ENCODE measurements at regions not wholly inside any gene's neighbourhood (a gene's known extent, or its start where the extent isn't known, plus 50 kb on each side); places are given as distances from the start of the nearest gene placed in this dataset.

DNA sequence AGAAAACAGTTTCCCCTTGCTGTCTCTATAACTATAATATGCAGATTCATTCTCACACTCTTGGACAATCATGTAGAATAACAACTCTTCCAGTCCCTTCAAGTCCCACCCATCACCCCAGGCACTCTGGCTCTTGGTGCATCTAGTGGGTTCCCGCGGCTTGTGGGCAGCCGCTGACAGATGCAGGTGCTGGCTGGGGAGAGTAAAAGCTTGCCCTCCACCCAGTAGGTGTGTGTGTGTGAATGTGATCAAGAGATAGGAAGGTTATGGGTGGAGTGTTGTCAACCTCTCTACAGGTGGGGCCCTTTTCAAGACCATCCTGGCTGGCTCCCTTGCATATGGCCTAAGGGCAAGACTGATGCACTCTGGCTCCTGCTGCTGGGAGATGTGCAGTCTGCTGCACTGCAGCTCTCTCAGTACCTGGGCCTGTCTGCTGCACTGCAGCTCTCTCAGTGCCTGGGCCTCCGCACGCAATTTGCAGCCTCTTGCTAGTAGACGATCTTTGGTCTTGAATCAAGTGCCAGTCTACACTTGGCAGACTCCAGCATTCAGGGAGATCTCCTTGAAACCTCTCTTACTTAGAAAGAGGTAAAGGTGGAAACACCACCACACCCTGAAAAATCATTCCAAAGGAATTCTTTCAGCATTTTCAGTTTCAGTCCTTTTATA, 189.7 kb upstream of the GDNF start:
- DNase-seq (ENCODE audit: low read depth in 2 of 2): no peak

DNA sequence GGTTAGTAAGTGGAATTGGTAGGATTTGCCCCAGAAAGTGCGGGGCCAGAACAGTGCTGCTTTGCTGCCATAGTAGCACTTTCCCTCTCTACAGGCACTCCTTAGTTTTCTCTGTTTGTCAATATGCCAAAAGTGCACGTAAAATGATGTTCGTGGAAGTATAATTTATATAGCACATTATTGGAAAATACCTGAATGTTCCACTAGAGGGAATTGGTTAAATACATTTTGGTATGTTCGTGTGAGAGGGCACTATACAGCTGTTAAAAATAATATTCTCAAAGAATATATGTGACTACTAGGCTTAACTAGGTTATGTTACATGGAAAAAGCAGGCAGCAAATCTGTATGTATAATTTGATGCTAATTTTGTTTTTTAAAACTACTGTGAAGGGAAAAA, 184.0 kb upstream of the GDNF start:
- DNase-seq (ENCODE audit: low read depth in 2 of 2): no peak

DNA sequence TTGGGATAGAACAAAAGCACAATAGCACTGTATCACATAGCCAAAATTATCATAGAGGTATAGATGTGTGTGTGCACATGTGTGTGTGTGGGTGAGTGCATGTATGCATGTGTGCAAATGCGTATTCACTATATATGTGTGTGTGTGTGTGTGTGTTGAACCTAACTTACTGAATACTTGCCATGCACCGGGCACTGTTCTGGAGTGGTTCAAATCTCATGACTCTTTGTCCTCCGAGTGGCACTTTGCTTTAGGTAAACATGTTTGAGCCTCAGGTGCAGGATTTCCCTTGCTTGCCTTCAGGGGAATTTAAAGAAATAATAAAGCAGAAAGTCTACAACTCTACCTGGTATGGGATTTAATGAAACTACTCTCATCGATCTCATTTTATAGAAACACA, 183.5 kb upstream of the GDNF start:
- DNase-seq (ENCODE audit: low read depth in 2 of 2): no peak

DNA sequence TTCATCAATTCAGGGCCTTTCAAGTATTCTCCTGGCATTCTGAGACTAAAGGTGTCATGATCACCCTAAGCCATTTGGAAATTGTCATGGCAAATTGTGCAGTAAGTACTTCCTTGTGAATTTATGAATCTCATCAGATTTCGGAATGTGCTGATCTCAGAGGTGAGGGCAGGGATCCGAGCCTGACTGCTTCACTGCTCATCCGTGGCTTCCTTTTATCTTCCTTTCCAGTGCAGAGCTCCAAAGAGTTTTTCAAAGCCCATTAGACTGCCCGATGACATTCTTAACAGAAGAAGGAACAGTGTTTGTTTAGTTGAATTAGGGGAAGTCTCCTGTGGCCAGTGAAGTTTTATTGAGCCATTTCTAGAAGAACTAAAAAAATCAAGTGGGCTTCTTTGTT, 182.8 kb upstream of the GDNF start:
- no peak for DNase-seq (ENCODE audit: low read depth in 2 of 2)

- no peak for DNase-seq (ENCODE audit: low read depth in 2 of 2)
Measured at GRCh38 chr5:38018016-38018415, 178.2 kb upstream of the GDNF start.

GRCh38 chr5:38013107-38013506, 173.3 kb upstream of the GDNF start:
- DNase-seq (ENCODE audit: low read depth in 2 of 2): no peak

GRCh38 chr5:38011668-38012188, 171.9 kb upstream of the GDNF start:
- DNase-seq (ENCODE audit: low read depth in 2 of 2): no peak

DNA sequence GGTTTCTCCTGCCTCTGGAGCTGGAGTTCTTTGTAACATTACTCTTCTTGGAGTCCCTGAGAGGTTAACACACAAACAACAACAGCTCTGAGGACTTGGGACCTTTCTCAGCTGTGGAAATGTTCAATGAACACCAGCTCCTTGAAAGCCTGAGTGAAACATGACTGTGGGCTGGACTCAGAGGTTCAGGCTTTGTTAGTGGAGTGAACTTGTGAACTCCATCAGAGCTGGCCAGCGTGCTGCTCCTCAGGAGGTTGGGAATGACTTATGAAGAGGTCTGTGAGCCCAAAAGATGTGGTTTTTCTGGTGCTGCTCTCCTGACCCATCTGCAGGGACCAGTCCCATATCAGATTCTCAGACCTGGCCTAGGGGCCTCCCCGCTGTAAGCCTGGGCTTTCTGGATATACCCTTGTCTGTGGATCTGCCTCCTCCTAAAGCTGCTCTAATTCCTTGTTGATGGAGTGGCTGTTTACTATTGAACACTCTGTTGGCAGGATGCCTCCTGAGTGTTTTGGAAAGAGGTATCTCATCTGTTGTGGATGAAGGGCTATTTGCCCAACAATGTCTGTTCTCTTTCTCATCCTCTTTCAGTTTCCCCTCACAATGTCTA, 170.0 kb upstream of the GDNF start:
- DNase-seq (ENCODE audit: low read depth in 2 of 2): no peak

GRCh38 chr5:38008198-38008597, 168.4 kb upstream of the GDNF start:
- DNase-seq (ENCODE audit: low read depth in 2 of 2): no peak

- DNase-seq (ENCODE audit: low read depth in 2 of 2): no peak
Measured at GRCh38 chr5:37999593-37999992, 159.8 kb upstream of the GDNF start.

DNA sequence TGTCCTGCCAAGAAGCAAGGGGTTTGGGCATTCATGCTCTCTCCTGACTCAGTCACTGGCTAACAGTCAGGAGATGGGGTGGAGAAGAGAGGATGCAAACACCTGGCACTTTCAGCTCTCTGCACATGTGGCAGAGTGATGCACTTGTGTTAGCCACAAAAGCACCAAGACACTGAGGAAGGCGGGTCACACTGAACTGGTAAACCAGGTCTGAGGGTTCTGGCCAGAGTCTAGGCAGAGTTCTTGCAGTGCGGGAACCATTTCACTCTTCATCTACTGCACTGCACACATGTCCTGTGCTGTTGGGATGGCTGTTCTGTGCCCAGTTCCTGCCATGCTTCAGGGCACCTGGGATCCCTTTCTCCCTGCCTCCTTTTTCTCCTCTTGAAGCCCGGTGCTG, 157.1 kb upstream of the GDNF start:
- DNase-seq (ENCODE audit: low read depth in 2 of 2): no peak

DNA sequence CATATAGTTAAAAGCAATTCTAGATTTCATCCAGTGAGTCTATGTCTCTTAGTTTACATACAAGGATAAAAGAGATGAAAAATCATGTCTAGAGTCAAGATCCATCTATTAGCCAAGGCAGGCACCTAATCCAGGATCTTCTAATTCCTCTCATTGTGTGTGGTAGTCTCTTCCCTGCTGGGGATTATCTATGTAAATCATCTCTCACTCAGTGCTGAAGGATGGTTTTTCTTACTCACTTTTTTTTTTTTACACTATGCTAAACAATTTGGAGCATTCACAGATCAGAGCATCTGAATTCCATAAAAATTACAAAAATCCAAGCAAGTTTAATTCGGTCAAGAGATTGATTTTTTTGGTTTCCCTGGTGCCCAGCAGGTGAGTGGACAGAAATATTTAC, 154.9 kb upstream of the GDNF start:
- no peak for DNase-seq (ENCODE audit: low read depth in 2 of 2)

- no peak for DNase-seq (ENCODE audit: low read depth in 2 of 2)
Measured at GRCh38 chr5:37991301-37992299, 151.8 kb upstream of the GDNF start.

GRCh38 chr5:37989884-37990283, 150.0 kb upstream of the GDNF start:
- no peak for DNase-seq (ENCODE audit: low read depth in 2 of 2)

GRCh38 chr5:37988454-37989046, 148.7 kb upstream of the GDNF start:
- no peak for DNase-seq (ENCODE audit: low read depth in 2 of 2)

DNA sequence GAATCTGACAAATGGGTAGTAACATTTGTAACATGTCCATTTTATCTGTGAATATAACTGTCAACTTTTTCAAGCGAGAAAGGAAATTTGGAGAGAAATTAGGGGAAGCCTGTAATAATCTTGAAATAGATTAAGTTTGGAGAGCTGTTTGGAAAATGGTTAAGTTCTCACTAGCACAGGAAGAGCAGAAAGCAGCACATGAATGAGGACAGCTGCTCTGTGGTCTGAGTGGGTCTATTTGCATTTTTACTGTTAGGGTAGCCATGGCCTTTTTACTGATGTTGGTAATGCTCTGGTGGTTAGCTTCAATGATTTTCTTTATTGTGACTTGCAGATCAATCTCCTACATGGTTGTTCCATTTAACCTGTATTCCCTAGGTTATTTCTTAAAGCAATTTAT, 144.5 kb upstream of the GDNF start:
- no peak for DNase-seq (ENCODE audit: low read depth in 2 of 2)

DNA sequence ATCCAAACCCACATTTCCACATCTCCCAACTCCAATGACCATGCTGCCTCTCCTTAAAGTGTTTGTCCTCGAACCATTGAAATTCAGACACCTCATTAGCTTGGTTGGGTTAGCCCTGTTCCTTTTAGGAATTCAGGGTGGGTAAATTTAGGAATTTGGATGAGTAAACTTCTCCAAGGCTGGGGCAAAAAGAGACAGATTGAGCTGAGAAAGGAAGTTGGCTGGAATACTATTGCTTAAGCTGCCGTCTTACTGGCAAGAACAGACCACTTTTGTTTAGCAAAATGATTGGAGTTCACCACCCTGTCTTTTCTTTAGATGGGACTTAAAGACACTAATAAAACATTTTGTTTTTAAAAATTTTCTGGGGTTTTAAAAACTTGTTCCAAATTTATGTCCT, 143.6 kb upstream of the GDNF start:
- DNase-seq (ENCODE audit: low read depth in 2 of 2): no peak

GRCh38 chr5:37979559-37979958, 139.7 kb upstream of the GDNF start:
- DNase-seq (ENCODE audit: low read depth in 2 of 2): no peak

- no peak for DNase-seq (ENCODE audit: low read depth in 2 of 2)
Measured at GRCh38 chr5:37975531-37975930, 135.7 kb upstream of the GDNF start.

GRCh38 chr5:37971483-37972024, 131.7 kb upstream of the GDNF start:
- no peak for DNase-seq (ENCODE audit: low read depth in 2 of 2)

DNA sequence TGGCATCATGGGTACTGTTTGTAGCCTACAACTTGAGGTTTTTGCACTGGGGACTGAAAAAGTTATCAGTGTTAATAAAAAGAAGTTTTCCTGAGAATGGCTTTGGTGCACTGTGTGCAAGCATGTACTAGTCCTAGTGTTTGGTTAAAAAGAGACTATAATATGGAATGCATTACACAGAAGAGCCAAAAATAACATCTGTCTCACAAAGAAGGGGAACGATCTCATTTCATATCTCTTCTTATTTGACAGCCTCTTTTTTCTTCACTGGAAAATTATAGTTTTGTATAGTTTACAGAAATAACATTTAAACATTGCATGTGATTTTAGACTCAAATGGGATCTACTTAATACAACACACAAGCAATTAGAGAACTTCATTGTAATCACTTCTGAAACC, 127.0 kb upstream of the GDNF start:
- DNase-seq (ENCODE audit: low read depth in 2 of 2): no peak

GRCh38 chr5:37966291-37966690, 126.5 kb upstream of the GDNF start:
- DNase-seq (ENCODE audit: low read depth in 2 of 2): peak; percentile 28 to 42
